HCT116 (cell line): ENCODE measurements at regions not wholly inside any gene's neighbourhood (a gene's known extent, or its start where the extent isn't known, plus 50 kb on each side); places are given as distances from the start of the nearest gene placed in this dataset.

Experiments
- CTCF ChIP-seq, 3 experiments: fragments of 200-600 bp in 1 of 3; sonication (generic) in 1 of 3; IDR thresholded peaks in 2 of 3; conservative IDR thresholded peaks in 1 of 3; 2 replicates each; pipeline ENCODE4 v1.5.1; 2012 to 2017; ENCODE audit warnings: low read depth in 2 of 3, low read length in 2 of 3, antibody characterized with exemption in 1 of 3, borderline replicate concordance in 1 of 3, control low read depth in 1 of 3, mild to moderate bottlenecking in 1 of 3, mixed read lengths in 1 of 3, mixed run types in 1 of 3, moderate library complexity in 1 of 3; ENCODE audit not compliant: insufficient read depth in 1 of 3
- POLR2AphosphoS5 ChIP-seq: IDR thresholded peaks from 2 replicates; pipeline ENCODE4 v1.6.1; 2011; ENCODE audit warnings: mild to moderate bottlenecking, low read depth, low read length, moderate library complexity

GRCh38 chr11:119902656-119903231 is 173.7 kb upstream of the NECTIN1 start:
- TF ChIP-seq POLR2AphosphoS5 (no peak), CTCF (IDR thresholded peaks at IDR 0.05 in 2 of 3, conservative IDR thresholded peaks at IDR 0.05 in 1 of 3; ENCODE audit: borderline replicate concordance in 1 of 3, insufficient read depth in 1 of 3, low read depth in 2 of 3, low read length in 2 of 3) (no peak)
